ENCODE measurements at regions not wholly inside any gene's neighbourhood (a gene's known extent, or its start where the extent isn't known, plus 50 kb on each side); places are given as distances from the start of the nearest gene placed in this dataset.
"Not testable (repeated sequence)": the region's sequence is repeated elsewhere in the genome, so short reads cannot be mapped to it uniquely, and the experiment has no call there.

DNA sequence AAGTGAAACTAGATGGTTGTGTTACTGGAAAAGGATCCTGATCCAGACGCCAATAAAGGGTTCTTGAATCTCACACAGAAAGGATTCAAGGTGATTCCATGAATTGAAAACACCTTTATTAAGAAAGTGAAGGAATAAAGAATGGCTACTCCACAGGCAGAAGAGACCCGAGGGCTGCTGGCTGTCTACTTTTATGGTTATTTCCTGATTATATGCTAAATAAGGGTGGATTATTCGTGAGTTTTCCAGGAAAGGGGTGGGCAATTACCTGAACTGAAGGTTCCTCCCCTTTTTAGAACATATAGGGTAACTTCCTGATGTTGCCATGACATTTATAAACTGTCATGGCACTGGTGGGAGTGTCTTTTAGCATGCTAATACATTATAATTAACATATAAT is 50.9 kb upstream of the WARS2 start:
- no peak for DNase-seq

GRCh38 chr1:119204197-119204960 is 63.9 kb upstream of the WARS2 start:
- DNase-seq = no peak

- no peak for DNase-seq
Measured at GRCh38 chr1:119204961-119205357, 64.5 kb upstream of the WARS2 start.

DNA sequence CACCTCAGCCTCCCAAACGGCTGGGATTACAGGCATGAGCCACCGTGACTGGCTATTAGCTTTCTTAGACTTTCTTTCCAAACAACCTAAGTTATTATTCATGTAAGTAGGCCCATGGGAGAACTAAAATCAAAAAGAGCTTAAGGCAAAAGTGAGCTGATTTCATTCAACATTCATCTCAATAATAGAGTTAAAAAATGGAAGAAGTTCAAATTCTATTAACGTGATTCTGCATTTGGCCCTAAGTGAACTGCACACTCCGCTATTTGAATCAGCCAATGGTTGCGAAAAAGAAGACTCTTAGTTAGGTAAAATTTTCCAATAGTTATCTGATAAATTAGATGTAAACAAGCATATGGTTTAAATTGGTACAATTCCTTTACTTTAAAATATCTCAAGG is 68.6 kb upstream of the WARS2 start:
- no peak for DNase-seq

DNA sequence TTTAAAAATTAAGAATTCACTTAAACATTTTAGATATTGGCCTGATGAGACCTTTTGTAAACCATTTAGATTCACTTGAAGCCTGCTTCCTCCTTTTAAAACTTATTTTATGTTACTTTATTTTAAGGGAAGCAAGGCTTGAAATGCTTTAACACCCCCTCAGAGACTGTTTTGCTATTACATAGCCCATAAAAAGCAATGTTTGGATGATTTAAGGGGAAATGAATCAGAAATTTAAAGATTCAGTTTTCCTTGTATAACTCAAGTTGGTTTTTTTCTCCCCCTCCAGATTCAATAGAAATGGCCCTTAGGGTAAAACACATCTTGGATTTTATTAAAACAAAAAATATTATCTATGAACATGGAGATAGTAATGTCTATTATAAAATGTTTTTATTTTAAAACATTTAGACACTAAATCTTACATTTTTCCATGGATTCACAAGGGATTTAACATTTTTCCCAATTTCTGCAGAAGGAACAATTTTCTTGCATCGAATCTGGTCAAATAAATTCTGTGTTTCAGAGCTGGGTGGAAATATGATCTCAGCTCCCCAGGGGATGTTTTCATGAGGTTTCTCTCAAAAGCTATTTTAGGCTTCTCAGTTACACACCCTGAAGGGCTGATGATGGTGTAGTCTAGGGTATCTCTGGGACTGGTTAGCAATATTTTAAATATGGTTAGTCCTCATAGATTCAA is 69.3 kb upstream of the WARS2 start:
- no peak for DNase-seq

DNA sequence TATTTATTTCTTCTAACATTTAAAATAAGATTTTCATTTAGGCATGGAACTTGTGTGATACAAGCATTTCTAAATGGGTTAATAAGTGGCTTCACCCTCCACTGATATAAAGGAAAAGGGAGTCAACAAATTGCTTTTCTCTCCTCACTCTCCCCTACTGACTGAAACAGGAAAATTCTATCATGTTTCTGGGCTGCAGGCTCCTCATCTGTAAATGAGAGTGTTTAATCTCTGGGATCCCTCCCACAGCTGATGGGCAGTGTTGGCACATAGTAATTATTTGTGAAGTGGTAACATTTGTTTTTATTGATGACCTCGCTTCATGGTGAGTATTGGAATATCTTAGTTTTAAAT is 69.8 kb upstream of the WARS2 start:
- DNase-seq = no peak

DNA sequence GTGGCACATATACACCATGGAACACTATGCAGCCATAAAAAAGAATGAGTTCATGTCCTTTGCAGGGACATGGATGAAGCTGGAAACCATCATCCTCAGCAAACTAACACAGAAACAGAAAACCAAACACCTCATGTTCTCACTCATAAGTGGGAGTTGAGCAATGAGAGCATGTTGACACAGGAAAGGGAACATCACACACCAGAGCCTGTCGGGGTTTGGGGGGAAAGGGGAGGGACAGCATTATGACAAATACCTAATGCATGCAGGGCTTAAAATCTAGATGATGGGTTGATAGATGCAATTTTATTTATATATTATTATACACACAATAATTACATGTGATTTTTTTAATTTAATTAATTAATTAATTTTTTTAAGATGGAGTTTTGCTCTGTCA is 72.8 kb upstream of the WARS2 start:
- DNase-seq = not testable (repeated sequence)

- not testable (repeated sequence) for DNase-seq
Measured at GRCh38 chr1:119214961-119215360, 74.5 kb upstream of the WARS2 start.

GRCh38 chr1:119217309-119217828 is 76.9 kb upstream of the WARS2 start:
- no peak for DNase-seq

- DNase-seq = no peak
Measured at GRCh38 chr1:119219711-119220110, 79.3 kb upstream of the WARS2 start.

DNA sequence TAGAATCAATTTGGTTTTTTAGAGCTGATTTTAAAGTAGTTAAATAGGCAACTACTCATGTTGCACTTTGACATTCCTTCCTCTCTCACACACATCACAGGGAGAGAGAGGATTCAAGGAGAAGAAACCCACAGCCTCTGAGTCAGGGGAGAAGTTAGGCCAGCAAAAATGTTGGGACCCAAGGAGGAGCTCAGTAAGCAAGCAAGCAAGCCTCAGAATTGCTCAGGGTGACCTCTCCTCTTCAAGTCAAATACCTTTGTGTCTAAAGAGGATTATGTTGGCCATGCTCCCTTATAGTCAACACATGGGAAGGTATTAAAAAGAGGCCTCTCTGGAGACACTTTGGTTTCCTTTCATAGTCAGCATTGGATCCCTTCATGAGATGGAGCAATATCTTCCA is 80.5 kb upstream of the WARS2 start:
- DNase-seq = no peak

DNA sequence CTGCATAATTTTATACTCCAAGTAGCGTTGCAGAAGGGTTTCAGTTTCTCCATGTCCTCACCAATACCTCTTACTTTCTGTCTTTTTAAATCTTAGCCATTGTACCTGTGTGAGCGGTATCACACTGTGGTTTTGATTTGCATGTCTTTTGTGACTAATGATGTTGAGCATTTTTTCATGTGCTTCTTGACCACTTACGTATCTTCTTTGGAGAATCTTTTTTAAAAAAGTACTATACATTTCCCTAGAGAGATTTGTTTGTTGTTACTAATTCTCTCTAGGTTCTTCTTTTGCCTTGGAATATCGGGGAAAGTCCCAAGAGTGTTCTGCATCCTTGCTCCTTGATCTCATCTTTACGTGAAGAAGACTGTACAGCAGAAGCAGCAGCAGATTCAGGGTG is 81.8 kb upstream of the WARS2 start:
- no peak for DNase-seq

DNA sequence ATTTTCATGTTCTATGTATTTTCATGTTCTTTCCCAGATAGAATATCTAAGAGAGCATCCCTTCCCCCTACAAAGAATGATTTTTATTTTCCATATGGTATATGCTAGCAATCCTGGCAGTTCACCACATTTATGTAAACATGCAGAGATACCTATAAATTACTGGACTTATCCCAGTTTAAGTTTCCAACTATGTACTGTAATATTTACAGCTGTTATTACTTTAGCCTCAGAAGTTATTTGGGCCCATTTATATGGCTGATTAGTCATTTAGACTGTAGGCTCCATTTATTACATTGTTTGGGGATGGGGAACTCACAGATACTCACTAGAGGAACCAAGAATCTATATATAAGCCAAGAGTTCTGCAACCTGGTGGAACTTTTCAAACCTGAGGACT is 84.8 kb upstream of the WARS2 start:
- peak in 1 of 2 donors; percentile 4 for DNase-seq

DNA sequence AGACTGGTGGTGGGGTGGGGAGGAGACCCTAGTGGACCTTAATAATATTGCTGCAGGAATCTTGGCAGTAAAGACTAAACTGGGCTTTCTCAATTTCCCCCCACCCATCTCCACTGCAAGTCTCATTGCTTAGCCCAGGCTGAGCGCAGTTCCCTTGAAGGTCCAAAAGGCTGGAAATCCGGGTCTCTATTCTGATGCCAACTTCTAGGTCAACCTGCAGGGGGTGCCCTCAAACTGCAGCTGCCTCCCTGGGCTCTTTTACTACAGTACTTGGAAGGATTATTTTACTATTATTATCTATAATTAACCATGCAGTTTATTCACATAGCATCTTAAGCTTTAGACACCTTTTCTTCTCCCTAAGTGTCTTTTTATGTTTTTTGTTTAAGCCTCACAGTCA is 85.4 kb upstream of the WARS2 start:
- DNase-seq = no peak

GRCh38 chr1:119226321-119226720 is 85.9 kb upstream of the WARS2 start:
- DNase-seq = no peak

DNA sequence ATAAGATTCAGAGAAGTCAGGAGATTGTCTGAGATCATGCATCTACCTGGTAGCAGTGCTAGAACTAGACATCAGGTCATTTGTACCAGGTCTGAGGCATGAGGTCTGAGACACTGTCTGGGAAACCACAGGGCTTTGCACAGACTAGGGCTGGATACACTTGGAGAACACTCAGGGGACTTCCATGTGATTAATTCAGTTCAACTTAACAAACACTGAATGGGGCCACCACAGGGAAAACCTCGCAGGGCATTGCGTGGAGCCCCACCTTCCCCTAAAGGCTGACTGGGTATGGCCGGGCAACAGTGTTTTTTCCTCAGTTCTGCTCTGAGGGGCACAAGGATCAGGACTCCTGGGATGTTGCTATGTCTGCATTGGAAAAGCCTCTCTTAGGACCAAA is 86.5 kb upstream of the WARS2 start:
- no peak for DNase-seq

DNA sequence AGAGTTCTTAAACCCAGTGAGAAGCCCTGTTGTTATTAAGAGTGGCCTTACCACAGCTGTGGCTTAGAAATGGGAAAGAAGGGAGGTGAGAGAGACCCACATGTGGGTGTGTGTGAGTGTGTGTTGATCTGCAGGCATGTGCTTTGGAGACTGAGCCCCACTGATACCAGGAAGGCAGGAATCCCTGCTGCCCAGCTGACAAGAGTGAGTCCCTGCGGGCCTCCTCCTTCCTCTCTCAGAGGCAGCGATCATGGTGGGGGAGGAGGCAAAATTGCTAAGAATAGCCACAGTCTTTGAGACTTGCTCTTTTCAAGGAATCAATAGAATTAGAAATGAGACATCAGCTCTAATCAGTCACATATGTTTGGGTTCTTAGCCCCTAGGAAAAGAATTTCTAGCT is 87.0 kb upstream of the WARS2 start:
- DNase-seq = no peak

DNA sequence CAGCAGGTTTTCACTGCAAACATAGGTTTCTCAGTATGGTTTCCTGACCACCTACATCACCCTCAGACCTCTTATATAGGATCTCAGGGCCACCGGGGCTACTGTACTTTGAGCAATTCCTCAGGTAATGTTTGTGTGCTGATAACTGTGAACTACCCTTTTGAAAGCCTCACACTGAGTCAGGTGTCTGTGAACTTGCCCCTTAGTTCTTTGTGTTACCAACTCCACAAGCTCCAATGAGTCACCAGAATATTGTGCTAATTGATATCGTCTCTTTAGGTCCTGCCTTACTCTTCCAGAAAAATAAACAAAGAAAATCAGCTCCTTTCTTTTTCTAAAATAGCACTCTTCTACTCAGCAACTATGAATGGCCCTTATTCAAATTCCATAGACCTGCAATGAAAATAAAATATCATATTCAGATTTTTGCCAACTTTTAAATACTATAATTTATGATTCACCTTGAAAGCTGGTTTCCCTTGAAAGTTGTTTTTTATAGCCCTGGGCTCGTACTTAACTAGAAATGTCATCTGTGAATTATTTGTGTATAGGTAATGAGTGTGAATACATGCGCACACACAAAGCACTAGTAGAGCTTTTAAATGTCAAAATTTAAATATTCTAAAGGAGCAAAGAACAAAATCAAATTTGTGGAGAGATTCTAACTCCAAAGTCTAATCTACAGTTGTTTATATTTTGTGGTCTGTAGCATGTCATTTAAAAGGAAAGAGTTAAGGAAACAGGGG is 88.1 kb upstream of the WARS2 start:
- no peak for DNase-seq

DNA sequence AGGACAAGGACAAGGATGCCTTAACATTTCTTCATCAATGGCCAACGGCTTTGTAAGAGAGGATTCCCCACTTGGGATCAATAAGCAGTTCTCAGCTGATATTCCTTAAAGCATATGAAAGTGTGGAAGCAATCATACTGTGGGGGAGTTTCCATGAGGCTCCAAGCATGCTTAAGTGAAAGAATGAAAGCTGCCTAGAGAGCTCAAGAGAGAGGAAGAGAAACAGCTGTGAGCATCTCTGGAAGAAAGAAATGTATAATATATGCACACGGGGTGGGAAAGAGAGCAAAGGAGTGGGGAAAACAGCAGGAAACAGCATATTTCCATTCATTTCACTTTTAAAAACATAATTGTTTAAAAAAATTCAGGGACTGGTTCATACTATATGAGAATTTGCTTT is 94.7 kb upstream of the WARS2 start:
- DNase-seq = no peak

- no peak for DNase-seq
Measured at GRCh38 chr1:119245881-119246280, 105.4 kb upstream of the WARS2 start.

DNA sequence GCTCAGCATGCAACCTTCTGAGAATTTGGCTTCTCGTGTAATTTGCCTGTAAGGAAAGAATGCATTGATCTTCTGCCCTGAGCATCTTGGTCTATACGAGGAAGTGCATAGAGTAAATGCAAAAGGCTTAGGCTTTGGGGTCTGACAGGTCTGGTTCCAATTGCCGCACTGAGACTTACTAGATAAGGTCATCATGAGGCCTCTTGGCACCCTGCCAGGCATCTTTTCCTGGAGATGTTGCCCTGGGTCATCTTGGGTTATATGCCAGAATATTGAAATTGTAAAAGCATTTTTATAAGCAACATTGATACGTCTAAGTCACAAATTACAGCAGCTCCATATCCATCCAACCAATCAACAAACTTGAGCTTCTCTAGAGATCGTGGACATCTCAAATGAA is 108.8 kb upstream of the WARS2 start:
- DNase-seq = no peak

- DNase-seq = no peak
Measured at GRCh38 chr1:119250299-119250698, 109.8 kb upstream of the WARS2 start.

DNA sequence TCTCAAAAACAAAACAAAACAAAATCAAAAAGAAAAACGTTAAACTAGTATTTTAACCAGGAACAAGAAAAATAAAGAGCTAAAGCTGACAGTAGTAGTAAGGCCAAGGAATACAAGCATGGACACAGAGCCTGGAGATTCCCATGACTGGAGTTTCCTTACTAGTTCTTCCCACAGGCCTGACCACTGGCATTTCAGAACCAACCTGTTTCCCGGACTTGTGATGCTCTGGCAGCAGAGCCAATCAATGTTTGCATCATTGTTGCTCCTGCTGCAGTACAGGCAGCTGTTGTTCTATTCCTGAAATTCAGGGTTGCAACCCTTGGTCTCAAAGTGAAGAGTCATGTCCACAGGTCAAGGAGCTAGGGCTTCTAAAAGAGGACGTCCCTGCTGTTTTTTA is 111.3 kb upstream of the WARS2 start:
- DNase-seq = no peak
